Loucy (cell line): ENCODE measurements at regions not wholly inside any gene's neighbourhood (a gene's known extent, or its start where the extent isn't known, plus 50 kb on each side); places are given as distances from the start of the nearest gene placed in this dataset.

Experiments
- CTCF ChIP-seq: fragments of 200-600 bp; sonication (generic); conservative IDR thresholded peaks from 2 replicates; pipeline ENCODE4 v1.5.1; 2014; ENCODE audit warnings: mild to moderate bottlenecking, antibody characterized with exemption, low read length
- EZH2phosphoT487 ChIP-seq: fragments of 200-600 bp; IDR thresholded peaks from 2 replicates; pipeline ENCODE4 v1.6.1; 2018; ENCODE audit warnings: antibody characterized with exemption, mild to moderate bottlenecking, moderate library complexity, borderline replicate concordance

- TF ChIP-seq CTCF (no peak), EZH2phosphoT487 (no peak)
Observed at GRCh38 chr10:18875477-18875876, 173.1 kb upstream of the MALRD1 start.
